HepG2 (cell line): ENCODE measurements at regions not wholly inside any gene's neighbourhood (a gene's known extent, or its start where the extent isn't known, plus 50 kb on each side); places are given as distances from the start of the nearest gene placed in this dataset.

Experiments used
- FOSL1 ChIP-seq: sonication (generic); formaldehyde crosslinking; IDR thresholded peaks from 2 replicates; pipeline ENCODE4 v1.9.0; 2021; ENCODE audit warnings: missing genetic modification reagents, borderline replicate concordance
- GABPA ChIP-seq, 2 experiments: IDR thresholded peaks; 2 replicates each; pipeline ENCODE4 v1.6.1; 2011 to 2016; ENCODE audit warnings: low read depth in 2 of 2, low read length in 1 of 2, missing biosample characterization in 1 of 2, missing genetic modification characterization in 1 of 2
- HNRNPLL ChIP-seq: fragments of 200-400 bp; formaldehyde crosslinking; IDR thresholded peaks from 2 replicates; pipeline ENCODE4 v1.6.1; 2017; ENCODE audit warnings: mild to moderate bottlenecking, low read depth, low read length; ENCODE audit not compliant: poor library complexity, severe bottlenecking
- KLF11 ChIP-seq: IDR thresholded peaks from 2 replicates; pipeline ENCODE4 v1.6.1; 2016; ENCODE audit warnings: missing compliant biosample characterization
- KLF12 ChIP-seq: sonication (generic); formaldehyde crosslinking; IDR thresholded peaks from 2 replicates; pipeline ENCODE4 v1.4.0; 2020; ENCODE audit warnings: missing genetic modification reagents, borderline replicate concordance
- NAIF1 ChIP-seq: sonication (generic); formaldehyde crosslinking; IDR thresholded peaks from 2 replicates; pipeline ENCODE4 v1.5.0; 2020; ENCODE audit warnings: mild to moderate bottlenecking, missing genetic modification reagents, borderline replicate concordance
- NBN ChIP-seq: fragments of 450-650 bp; conservative IDR thresholded peaks from 2 replicates; pipeline ENCODE4 v1.6.1; 2017
- PITX1 ChIP-seq: sonication (generic); formaldehyde crosslinking; IDR thresholded peaks from 2 replicates; pipeline ENCODE4 v1.5.1; 2020; ENCODE audit warnings: mild to moderate bottlenecking, missing genetic modification reagents
- SALL1 ChIP-seq: sonication (generic); formaldehyde crosslinking; IDR thresholded peaks from 2 replicates; pipeline ENCODE4 v1.8.0; 2022; ENCODE audit warnings: mild to moderate bottlenecking, missing genetic modification reagents
- SIN3B ChIP-seq: fragments of 150-350 bp; IDR thresholded peaks from 2 replicates; pipeline ENCODE4 v1.6.1; 2014; ENCODE audit warnings: low read length
- TCF7 ChIP-seq: sonication (generic); IDR thresholded peaks from 2 replicates; pipeline ENCODE4 v1.6.1; 2016; ENCODE audit warnings: antibody characterized with exemption, low read depth
- YEATS2 ChIP-seq: sonication (generic); formaldehyde crosslinking; IDR thresholded peaks from 2 replicates; pipeline ENCODE4 v1.4.0; 2020; ENCODE audit warnings: missing genetic modification reagents, borderline replicate concordance
- YEATS4 ChIP-seq: sonication (generic); formaldehyde crosslinking; IDR thresholded peaks from 2 replicates; pipeline ENCODE4 v1.4.0; 2020; ENCODE audit warnings: missing genetic modification reagents, borderline replicate concordance
- ZNF207 ChIP-seq: fragments of 450-650 bp; IDR thresholded peaks from 2 replicates; pipeline ENCODE4 v1.6.1; 2016; ENCODE audit warnings: antibody characterized with exemption, borderline replicate concordance
- ZNF329 ChIP-seq: sonication (generic); formaldehyde crosslinking; IDR thresholded peaks from 2 replicates; pipeline ENCODE4 v1.9.0; 2021; ENCODE audit warnings: low read depth, mild to moderate bottlenecking, missing genetic modification reagents
- ZNF382 ChIP-seq: sonication (generic); formaldehyde crosslinking; IDR thresholded peaks from 2 replicates; pipeline ENCODE4 v1.5.0; 2020; ENCODE audit warnings: missing genetic modification reagents, mild to moderate bottlenecking, borderline replicate concordance
- ZNF577 ChIP-seq: sonication (generic); formaldehyde crosslinking; IDR thresholded peaks from 2 replicates; pipeline ENCODE4 v1.4.0; 2020; ENCODE audit warnings: mild to moderate bottlenecking, low read depth, missing genetic modification reagents, borderline replicate concordance
- ZNF672 ChIP-seq: sonication (generic); formaldehyde crosslinking; IDR thresholded peaks from 2 replicates; pipeline ENCODE4 v1.8.1; 2022; ENCODE audit warnings: missing genetic modification reagents
- ZNF772 ChIP-seq: sonication (generic); formaldehyde crosslinking; IDR thresholded peaks from 2 replicates; pipeline ENCODE4 v1.5.0; 2020; ENCODE audit warnings: mild to moderate bottlenecking, missing genetic modification reagents
- TF ChIP-seq, protein P1 (sequence below): sonication (generic); formaldehyde crosslinking; IDR thresholded peaks from 2 replicates; pipeline ENCODE4 v1.4.0; 2020; ENCODE audit warnings: missing genetic modification reagents
- TF ChIP-seq, protein P2 (sequence below): sonication (generic); formaldehyde crosslinking; IDR thresholded peaks from 2 replicates; pipeline ENCODE4 v1.4.0; 2020; ENCODE audit warnings: low read depth, mild to moderate bottlenecking, missing genetic modification reagents
- TF ChIP-seq, protein P3 (sequence below): sonication (generic); formaldehyde crosslinking; IDR thresholded peaks from 2 replicates; pipeline ENCODE4 v1.5.0; 2020; ENCODE audit warnings: mild to moderate bottlenecking, missing genetic modification reagents, borderline replicate concordance

DNA sequence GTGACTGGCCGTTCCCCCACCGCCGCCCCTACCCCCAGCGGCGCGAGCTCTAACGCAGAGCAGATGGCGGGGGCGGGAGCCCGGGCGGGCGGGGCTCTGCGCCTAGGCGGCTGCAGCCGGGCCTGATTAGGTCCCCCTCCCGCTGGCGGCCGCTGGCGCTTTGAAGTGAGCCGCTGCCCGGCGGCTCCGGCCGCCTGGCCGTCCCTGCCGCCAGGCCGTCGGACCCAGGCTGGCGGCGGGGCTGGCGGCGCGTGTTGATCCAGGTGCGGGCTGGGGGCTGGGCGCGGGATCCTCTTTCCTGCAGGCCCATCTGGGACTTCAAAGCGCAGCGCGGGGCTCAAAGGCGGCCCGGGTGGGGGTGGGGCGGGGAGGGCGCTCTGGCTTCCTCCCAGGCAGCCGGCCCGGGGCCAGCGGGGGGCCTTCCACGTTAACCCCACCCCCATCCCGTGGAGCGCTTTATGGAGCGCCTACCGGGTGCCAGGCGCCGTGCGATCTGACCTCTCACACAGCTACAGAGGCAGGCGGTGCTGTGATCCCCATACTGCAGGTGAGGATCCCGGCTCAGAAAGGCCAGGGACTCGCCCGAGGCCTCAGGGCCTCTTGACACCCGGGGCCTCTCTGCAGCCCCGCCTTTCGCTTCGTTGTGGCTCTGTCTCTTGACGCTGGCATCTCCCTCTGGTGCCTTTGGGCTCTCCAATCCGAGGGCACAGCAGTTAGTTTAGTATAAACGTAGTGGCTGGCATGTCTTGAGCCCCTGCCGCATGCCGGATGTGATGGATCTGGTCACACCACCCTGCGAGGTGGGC lies 80.0 kb upstream of the NKD1 start (continued):
- TF ChIP-seq YEATS4 (CRISPR knock-in tag) (peak; percentile 87), ZNF772 (CRISPR knock-in tag) (peak; percentile 86), KLF12 (CRISPR knock-in tag) (no peak; the same call in 1 of the 2 replicates), SALL1 (peak; percentile 87), ZNF672 (CRISPR knock-in tag) (peak; percentile 72; the same call in 1 of the 2 replicates), KLF11 (0 out of 2 replicates have a peak, but pooled peaks have one; percentile 32), SIN3B (no peak), NAIF1 (CRISPR knock-in tag) (0 out of 2 replicates have a peak, but pooled peaks have one; percentile 28), ZNF207 (no peak), FOSL1 (peak; percentile 6; the same call in 1 of the 2 replicates), HNRNPLL (peak; percentile 83), ZNF329 (CRISPR knock-in tag) (peak; percentile 93), GABPA (IDR thresholded peaks at IDR 0.05; ENCODE audit: low read depth, low read length) (no peak), GABPA (CRISPR knock-in tag; IDR thresholded peaks at IDR 0.05; ENCODE audit: low read depth) (peak; percentile 50; the same call in 1 of the 2 replicates), YEATS2 (CRISPR knock-in tag) (peak; percentile 31; the same call in 1 of the 2 replicates), NBN (no peak), PITX1 (peak; percentile 94), ZNF577 (CRISPR knock-in tag) (no peak), TCF7 (peak; percentile 89), ZNF382 (CRISPR knock-in tag) (no peak)
- TF ChIP-seq, protein P1, sequence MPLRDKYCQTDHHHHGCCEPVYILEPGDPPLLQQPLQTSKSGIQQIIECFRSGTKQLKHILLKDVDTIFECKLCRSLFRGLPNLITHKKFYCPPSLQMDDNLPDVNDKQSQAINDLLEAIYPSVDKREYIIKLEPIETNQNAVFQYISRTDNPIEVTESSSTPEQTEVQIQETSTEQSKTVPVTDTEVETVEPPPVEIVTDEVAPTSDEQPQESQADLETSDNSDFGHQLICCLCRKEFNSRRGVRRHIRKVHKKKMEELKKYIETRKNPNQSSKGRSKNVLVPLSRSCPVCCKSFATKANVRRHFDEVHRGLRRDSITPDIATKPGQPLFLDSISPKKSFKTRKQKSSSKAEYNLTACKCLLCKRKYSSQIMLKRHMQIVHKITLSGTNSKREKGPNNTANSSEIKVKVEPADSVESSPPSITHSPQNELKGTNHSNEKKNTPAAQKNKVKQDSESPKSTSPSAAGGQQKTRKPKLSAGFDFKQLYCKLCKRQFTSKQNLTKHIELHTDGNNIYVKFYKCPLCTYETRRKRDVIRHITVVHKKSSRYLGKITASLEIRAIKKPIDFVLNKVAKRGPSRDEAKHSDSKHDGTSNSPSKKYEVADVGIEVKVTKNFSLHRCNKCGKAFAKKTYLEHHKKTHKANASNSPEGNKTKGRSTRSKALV (CRISPR knock-in tag), result peak; percentile 70; the same call in 1 of the 2 replicates
- TF ChIP-seq, protein P2, sequence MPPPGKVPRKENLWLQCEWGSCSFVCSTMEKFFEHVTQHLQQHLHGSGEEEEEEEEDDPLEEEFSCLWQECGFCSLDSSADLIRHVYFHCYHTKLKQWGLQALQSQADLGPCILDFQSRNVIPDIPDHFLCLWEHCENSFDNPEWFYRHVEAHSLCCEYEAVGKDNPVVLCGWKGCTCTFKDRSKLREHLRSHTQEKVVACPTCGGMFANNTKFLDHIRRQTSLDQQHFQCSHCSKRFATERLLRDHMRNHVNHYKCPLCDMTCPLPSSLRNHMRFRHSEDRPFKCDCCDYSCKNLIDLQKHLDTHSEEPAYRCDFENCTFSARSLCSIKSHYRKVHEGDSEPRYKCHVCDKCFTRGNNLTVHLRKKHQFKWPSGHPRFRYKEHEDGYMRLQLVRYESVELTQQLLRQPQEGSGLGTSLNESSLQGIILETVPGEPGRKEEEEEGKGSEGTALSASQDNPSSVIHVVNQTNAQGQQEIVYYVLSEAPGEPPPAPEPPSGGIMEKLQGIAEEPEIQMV (CRISPR knock-in tag), result peak; percentile 21; the same call in 1 of the 2 replicates
- TF ChIP-seq, protein P3, sequence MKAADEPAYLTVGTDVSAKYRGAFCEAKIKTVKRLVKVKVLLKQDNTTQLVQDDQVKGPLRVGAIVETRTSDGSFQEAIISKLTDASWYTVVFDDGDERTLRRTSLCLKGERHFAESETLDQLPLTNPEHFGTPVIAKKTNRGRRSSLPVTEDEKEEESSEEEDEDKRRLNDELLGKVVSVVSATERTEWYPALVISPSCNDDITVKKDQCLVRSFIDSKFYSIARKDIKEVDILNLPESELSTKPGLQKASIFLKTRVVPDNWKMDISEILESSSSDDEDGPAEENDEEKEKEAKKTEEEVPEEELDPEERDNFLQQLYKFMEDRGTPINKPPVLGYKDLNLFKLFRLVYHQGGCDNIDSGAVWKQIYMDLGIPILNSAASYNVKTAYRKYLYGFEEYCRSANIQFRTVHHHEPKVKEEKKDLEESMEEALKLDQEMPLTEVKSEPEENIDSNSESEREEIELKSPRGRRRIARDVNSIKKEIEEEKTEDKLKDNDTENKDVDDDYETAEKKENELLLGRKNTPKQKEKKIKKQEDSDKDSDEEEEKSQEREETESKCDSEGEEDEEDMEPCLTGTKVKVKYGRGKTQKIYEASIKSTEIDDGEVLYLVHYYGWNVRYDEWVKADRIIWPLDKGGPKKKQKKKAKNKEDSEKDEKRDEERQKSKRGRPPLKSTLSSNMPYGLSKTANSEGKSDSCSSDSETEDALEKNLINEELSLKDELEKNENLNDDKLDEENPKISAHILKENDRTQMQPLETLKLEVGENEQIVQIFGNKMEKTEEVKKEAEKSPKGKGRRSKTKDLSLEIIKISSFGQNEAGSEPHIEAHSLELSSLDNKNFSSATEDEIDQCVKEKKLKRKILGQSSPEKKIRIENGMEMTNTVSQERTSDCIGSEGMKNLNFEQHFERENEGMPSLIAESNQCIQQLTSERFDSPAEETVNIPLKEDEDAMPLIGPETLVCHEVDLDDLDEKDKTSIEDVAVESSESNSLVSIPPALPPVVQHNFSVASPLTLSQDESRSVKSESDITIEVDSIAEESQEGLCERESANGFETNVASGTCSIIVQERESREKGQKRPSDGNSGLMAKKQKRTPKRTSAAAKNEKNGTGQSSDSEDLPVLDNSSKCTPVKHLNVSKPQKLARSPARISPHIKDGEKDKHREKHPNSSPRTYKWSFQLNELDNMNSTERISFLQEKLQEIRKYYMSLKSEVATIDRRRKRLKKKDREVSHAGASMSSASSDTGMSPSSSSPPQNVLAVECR, result peak; percentile 71
